GM13977 (cell line): ENCODE measurements at regions not wholly inside any gene's neighbourhood (a gene's known extent, or its start where the extent isn't known, plus 50 kb on each side); places are given as distances from the start of the nearest gene placed in this dataset.
"Not testable (repeated sequence)": the region's sequence is repeated elsewhere in the genome, so short reads cannot be mapped to it uniquely, and the experiment has no call there.

ENCODE experiments used
- DNase-seq: peaks from one replicate; pipeline ENCODE4 v3.0.0; 2012; ENCODE audit warnings: low spot score
- in situ Hi-C: fragments of 300-500 bp; cut with MboI; formaldehyde crosslinking; loops from one replicate; pipeline ENCODE4 v1.12.0; 2022; ENCODE audit warnings: low sequenced_read_pairs, low pct_unique_long_range_greater_than_20kb, mixed read lengths, inconsistent platforms; ENCODE audit not compliant: unreplicated experiment
- TF ChIP-seq, protein P1 (sequence below): IDR thresholded peaks from 2 replicates; pipeline ENCODE4 v1.5.1; 2012; ENCODE audit warnings: mild to moderate bottlenecking, control low read depth; ENCODE audit not compliant: insufficient read depth; ENCODE audit errors: extremely low read depth, missing control alignments

DNA sequence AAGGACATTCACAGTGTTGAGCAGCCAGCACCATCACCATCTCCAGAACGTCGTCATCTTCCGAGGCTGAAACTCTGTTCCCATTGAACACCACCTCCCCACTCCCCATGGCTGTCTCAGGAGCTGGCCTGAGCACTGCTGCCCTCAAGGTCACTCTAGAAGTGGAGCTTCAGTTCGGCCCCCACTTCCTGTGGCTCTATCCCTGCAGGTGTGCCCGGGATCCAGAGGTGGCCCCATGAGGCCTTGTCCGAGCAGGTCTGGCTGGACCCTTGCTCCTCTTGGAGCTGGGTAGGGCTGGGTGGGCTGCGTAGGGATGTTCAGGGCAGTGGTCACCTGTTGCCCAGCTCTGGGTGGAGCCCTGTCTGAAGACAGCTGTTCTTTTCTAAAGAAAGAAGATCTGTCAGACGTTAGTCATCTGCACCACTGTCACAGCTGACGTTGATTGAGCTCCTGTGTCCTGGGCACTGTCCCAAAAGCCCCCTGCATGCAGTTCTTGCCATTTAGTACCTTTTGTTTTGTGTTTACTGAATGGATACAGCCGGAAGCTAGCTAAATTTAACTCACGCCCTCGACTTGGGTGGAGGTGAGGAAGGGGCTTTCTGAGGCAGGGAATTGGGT is 75.5 kb upstream of the CLDN5 start:
- TF ChIP-seq, protein P1, sequence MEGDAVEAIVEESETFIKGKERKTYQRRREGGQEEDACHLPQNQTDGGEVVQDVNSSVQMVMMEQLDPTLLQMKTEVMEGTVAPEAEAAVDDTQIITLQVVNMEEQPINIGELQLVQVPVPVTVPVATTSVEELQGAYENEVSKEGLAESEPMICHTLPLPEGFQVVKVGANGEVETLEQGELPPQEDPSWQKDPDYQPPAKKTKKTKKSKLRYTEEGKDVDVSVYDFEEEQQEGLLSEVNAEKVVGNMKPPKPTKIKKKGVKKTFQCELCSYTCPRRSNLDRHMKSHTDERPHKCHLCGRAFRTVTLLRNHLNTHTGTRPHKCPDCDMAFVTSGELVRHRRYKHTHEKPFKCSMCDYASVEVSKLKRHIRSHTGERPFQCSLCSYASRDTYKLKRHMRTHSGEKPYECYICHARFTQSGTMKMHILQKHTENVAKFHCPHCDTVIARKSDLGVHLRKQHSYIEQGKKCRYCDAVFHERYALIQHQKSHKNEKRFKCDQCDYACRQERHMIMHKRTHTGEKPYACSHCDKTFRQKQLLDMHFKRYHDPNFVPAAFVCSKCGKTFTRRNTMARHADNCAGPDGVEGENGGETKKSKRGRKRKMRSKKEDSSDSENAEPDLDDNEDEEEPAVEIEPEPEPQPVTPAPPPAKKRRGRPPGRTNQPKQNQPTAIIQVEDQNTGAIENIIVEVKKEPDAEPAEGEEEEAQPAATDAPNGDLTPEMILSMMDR: no peak
- in situ Hi-C loops: no loop called here
- no peak for DNase-seq

DNA sequence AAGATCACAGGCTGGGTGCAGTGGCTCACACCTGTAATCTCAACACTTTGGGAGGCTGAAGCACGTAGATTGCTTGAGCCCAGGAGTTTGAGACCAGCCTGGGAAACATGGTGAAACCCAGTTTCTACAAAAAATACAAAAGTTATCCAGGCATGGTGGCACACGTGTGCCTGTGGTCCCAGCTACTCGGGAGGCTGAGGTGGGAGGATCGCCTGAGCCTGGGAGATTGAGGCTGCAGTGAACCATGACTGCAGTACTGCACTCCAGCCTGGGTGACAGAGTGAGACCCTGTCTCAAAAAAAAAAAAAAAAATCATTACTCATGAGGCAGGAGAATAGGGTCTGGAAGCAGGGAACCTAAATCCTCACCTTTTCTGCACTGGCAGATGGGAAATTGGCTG is 79.1 kb upstream of the CLDN5 start:
- DNase-seq, in situ Hi-C loops: not testable (repeated sequence)

DNA sequence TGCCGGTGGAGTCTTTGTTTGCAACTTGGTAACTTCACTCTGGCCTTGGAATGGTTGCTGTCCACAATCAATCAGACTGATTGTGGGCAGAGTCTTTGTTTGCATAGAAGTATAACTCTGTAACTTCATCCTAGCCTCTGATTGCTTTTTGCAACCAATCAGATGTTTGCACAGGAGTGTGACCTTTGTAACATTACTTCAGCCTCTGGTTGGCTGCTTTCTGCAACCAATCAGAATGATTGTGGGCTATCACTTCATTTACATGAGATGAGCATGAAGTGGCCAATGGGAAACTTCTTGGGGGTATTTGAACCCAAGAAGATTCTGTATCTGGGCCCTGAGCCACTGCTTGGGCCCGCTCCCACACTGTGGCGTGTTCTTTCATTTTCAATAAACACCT is 79.6 kb upstream of the CLDN5 start:
- TF ChIP-seq, protein P1: no peak
- in situ Hi-C loops: no loop called here
- no peak for DNase-seq

DNA sequence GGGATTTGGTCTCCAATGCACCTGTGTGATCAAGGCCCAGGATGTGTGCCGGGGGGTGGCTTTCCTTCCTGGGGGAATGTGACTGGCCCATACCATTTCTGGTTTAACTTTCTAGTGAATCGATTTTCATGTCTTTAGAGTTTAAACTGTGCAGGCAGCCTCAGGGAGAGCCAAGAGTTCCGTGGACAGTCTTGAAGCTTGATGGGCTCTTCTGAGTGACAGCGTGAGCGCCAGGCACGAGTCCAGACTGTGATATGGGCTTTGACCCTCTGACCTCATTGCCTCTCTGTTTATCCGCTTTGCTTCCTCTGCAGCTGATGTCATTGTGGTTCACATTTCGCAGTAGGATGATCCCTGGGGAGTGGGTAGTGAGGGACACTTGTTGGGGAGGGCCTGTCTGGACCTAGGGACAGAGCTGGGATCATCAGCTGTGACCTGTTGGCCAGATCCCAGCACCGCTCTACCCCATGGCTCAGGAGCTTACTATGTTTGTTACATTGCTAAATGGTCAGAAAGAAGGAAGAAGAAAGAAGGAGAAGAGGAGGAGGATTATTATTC is 80.6 kb upstream of the CLDN5 start:
- TF ChIP-seq, protein P1: no peak
- in situ Hi-C loops: no loop called here
- DNase-seq: no peak

DNA sequence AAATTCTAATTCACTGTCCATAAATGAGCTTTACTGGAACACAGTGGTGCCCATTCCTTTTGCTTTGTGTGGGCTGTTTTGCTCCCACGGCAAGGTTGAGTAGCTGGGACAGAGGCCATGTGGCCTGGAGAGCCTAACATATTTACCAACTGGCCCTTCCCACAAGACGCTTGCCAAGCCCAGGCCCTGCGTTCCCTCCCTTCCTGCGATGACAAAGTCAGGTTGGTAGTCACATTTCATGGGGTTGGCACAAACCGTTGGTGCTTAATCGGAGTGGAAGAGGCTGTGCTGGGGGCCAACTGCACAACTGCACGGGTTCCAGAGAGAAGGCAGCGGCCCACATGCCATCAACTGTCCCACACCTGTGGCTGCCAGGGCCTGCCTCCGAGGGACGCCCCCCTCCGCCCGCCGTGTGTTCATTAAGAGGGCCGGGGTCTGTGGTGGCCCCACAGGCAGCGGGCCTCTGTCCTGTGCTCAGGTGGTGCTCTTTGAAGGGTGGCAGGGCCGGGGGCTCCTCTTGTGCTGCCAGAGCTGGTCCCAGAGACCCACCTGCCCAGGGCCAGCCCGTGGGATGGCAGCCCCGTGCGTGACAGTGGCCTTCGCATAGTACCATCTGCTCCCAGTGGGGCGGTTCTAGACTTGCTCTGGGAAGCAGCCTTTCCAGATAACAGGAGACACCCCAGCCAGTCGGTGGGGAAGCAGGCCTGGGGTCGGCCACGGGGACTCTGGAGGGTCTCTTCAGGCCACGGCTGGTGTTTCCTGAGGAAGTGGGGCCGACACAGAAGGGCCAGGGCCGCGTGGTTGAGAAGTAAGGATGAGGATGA is 81.5 kb upstream of the CLDN5 start:
- TF ChIP-seq, protein P1: no peak
- in situ Hi-C loops: no loop called here
- no peak for DNase-seq

DNA sequence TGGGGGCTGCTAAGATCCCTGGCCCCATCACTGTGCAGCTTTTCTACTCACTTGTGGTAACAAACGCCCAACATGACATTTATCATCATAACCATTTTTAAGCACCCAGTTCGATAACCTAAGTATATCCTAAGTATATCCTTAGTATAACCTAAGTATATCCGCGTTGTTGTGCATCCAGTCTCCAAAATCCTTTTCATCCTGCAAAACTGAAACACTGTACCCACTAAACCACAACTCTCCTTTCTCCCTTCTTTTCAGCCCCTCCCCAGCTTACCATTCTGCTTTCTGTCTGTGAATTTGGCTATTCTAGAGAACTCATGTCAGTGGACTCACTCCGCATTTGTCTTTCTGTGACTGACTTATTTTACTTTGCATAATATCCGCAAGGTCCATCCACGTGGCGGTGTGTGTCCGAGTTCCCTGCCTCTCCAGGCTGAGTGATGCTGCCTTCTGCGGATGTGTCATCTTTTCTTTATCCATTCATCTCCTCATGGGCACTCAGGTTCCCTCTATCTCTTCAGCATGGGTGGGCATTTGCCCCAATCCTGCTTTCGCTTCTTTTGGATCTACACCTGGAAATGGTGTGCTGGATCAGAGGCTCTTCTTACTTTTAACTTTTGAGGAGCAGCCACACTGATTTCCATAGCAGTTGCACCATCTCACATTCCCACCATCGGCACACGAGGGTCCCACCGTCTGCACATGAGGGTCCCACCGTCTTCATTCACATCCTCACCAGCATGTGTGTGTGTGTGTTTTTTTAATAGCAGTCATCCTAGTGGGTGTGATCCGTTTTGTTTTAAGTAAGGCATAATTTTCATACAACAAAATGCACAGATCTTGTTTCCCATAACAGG is 82.4 kb upstream of the CLDN5 start:
- TF ChIP-seq, protein P1: no peak
- in situ Hi-C loops: no loop called here

More for the DNA sequence above, 82.4 kb upstream of the CLDN5 start:
- DNase-seq: no peak
